Esophagus squamous epithelium (tissue), 5 donors: ENCODE measurements at regions not wholly inside any gene's neighbourhood (a gene's known extent, or its start where the extent isn't known, plus 50 kb on each side); places are given as distances from the start of the nearest gene placed in this dataset.

Source experiments
- DNase-seq: peaks from one replicate; lab custom pipeline; 2025; lab: John Stamatoyannopoulos, UW
- H3K27ac ChIP-seq, 4 donors: fragments of 200-600 bp; sonication (generic); one replicate each; pipeline ENCODE4 v1.5.1; 2016 to 2019; ENCODE audit warnings: mild to moderate bottlenecking in 1 of 4
- H3K27me3 ChIP-seq, 4 donors: fragments of 200-600 bp; sonication (generic); 1 replicate in 3 of 4; 2 replicates in 1 of 4; pipeline versions ENCODE4 v1.5.1 to v1.6.0; 2017 to 2021; ENCODE audit warnings: antibody characterized with exemption in 1 of 4
- H3K36me3 ChIP-seq, 3 donors: fragments of 200-600 bp; sonication (generic); one replicate each; pipeline ENCODE4 v1.5.1; 2016 to 2019
- H3K4me1 ChIP-seq, 3 donors: fragments of 200-600 bp; sonication (generic); one replicate each; pipeline ENCODE4 v1.5.1; 2017 to 2019
- H3K4me3 ChIP-seq, 4 donors: fragments of 200-600 bp; sonication (generic); 1 replicate in 3 of 4; 2 replicates in 1 of 4; pipeline ENCODE4 v1.5.1; 2016 to 2019; ENCODE audit warnings: mild to moderate bottlenecking in 2 of 4, moderate library complexity in 1 of 4
- H3K9me3 ChIP-seq, 3 donors: fragments of 200-600 bp; sonication (generic); one replicate each; pipeline ENCODE4 v1.5.1; 2016 to 2019
- POLR2A ChIP-seq, 4 donors: fragments of 450-650 bp; IDR thresholded peaks; one replicate each; pipeline ENCODE4 v1.6.1; 2017; ENCODE audit warnings: antibody characterized with exemption in 4 of 4, mild to moderate bottlenecking in 4 of 4, moderate library complexity in 3 of 4
- WGBS, 2 donors: methylation state at CpG; one replicate each; pipeline ENCODE4 v1.1.5; 2018; 5-methylcytosine and 5-hydroxymethylcytosine counted together
- intact Hi-C: fragments of 100-400 bp; cut with DNase I; formaldehyde crosslinking; loops from one replicate; pipeline ENCODE4 v1.15.0; 2022
- TF ChIP-seq, protein P1 (sequence below), 6 experiments: fragments of 450-650 bp in 4 of 6; fragments of 200-600 bp in 2 of 6; sonication (generic) in 2 of 6; IDR thresholded peaks; one replicate each; pipeline ENCODE4 v1.5.1; 2016 to 2019; ENCODE audit warnings: antibody characterized with exemption in 6 of 6, mild to moderate bottlenecking in 4 of 6, moderate library complexity in 4 of 6
- donor health status: DM: yes; HTN: yes; CAD: no.

DNA sequence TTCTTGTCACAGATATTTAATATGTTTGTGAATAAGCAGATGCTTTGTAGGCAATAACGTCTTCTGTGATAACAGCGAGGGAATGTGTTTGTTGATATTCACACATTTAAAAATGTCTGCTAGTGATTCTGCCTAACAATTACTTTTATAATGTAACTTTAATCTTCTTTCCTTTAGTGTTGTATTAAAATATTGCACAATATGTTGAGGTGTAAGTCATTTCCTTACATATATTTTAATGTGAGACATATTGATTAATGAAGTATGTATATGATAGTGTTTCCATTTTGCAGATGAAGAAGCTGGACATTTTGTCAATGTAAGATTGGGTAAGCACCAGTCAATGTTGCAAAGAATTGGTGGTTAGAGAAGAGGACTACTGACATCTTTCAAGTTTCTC lies 324.4 kb downstream of the SLITRK1 start:
- no peak for TF ChIP-seq POLR2A (IDR thresholded peaks at IDR 0.05)
- TF ChIP-seq, protein P1, sequence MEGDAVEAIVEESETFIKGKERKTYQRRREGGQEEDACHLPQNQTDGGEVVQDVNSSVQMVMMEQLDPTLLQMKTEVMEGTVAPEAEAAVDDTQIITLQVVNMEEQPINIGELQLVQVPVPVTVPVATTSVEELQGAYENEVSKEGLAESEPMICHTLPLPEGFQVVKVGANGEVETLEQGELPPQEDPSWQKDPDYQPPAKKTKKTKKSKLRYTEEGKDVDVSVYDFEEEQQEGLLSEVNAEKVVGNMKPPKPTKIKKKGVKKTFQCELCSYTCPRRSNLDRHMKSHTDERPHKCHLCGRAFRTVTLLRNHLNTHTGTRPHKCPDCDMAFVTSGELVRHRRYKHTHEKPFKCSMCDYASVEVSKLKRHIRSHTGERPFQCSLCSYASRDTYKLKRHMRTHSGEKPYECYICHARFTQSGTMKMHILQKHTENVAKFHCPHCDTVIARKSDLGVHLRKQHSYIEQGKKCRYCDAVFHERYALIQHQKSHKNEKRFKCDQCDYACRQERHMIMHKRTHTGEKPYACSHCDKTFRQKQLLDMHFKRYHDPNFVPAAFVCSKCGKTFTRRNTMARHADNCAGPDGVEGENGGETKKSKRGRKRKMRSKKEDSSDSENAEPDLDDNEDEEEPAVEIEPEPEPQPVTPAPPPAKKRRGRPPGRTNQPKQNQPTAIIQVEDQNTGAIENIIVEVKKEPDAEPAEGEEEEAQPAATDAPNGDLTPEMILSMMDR (IDR thresholded peaks at IDR 0.05) = no peak
- no peak overlapping the region for H3K4me3 ChIP-seq
- H3K9me3 ChIP-seq = no peaks in the 10 kb centered on the region
- WGBS, 2 donors = 81 to 84% methylated on average over 2 of the region's 2 CpGs
- no peaks in the 10 kb centered on the region for H3K36me3 ChIP-seq
- H3K27me3 ChIP-seq = no peaks in the 10 kb centered on the region
- no peak for DNase-seq
- intact Hi-C loops = no loop called here
- no peak overlapping the region for H3K27ac ChIP-seq
- no peaks in the 10 kb centered on the region for H3K4me1 ChIP-seq

DNA sequence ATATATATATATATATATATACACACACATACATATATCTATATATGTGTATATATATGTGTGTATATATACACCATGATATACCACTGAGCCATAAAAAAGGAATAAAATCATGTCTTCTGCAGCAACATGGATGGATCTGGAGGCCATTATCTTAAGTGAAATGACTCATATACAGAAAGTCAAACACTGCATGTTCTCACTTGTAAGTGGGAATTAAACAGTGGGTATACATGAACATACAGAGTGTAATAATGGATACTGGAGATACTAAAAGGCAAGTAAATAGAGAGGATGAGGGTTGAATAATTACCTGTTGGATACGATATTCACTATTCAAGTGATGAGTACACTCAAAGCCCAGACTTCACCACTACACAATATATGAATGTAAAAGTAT lies 332.6 kb downstream of the SLITRK1 start:
- Histone ChIP-seq H3K27ac (no peak overlapping the region), H3K36me3 (no peaks in the 10 kb centered on the region), H3K4me3 (no peak overlapping the region), H3K9me3 (no peaks in the 10 kb centered on the region), H3K27me3 (no peaks in the 10 kb centered on the region), H3K4me1 (no peaks in the 10 kb centered on the region)
- TF ChIP-seq POLR2A (IDR thresholded peaks at IDR 0.05) = no peak
- TF ChIP-seq, protein P1 (IDR thresholded peaks at IDR 0.05) = no peak
- intact Hi-C loops = no loop called here
- 38 to 88% methylated on average over 1 of the region's 1 CpG for WGBS, 2 donors
- no peak for DNase-seq

DNA sequence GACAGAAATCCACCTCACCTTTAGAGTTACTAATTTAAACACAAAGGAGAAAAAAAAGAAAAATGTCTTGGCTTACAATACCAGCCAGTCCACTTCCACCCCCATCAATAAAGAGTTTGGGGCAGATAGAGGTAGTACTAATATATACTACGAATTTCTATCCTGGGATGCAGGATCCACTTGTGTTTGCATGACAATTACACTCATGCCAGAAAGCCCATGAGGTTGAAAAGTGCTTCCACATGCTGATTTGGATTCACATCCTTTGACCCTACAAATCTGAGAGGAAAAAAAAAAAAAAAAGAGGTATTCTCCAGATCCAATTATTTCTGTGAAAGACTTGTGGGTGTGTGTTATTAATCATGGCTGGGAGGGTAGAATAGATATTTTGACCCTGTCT lies 335.2 kb downstream of the SLITRK1 start:
- no peaks in the 10 kb centered on the region for H3K4me1 ChIP-seq
- H3K27me3 ChIP-seq = no peaks in the 10 kb centered on the region
- DNase-seq = no peak
- H3K27ac ChIP-seq = no peak overlapping the region
- no peaks in the 10 kb centered on the region for H3K36me3 ChIP-seq
- H3K4me3 ChIP-seq = no peak overlapping the region
- intact Hi-C loops = no loop called here
- peaks cover 0 to 4% (median 0%) of the 10 kb centered on the region in 3 donors for H3K9me3 ChIP-seq
- TF ChIP-seq POLR2A (IDR thresholded peaks at IDR 0.05) = no peak
- TF ChIP-seq, protein P1 (IDR thresholded peaks at IDR 0.05) = no peak
- 11 to 71% methylated on average over 1 of the region's 1 CpG for WGBS, 2 donors

DNA sequence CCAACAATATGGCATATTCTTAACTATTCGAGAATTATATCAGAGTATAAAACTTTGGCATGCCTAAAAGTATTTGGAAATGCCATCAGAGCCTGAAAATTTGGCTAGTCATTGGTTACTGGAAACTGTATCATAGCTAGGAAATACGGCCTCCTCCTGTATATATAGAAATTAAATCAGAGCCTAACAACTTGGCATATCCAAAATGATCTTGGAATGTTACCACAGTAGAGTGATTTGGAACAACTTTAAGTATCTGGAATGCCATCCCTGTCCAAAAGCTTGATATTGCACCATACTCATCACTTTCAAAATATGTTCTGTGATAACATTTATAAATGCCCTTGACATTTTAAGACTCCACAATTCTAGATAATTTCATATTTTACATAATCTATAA lies 335.8 kb downstream of the SLITRK1 start:
- intact Hi-C loops = no loop called here
- no peak for TF ChIP-seq POLR2A (IDR thresholded peaks at IDR 0.05)
- TF ChIP-seq, protein P1 (IDR thresholded peaks at IDR 0.05) = no peak
- H3K4me1 ChIP-seq = no peaks in the 10 kb centered on the region
- H3K9me3 ChIP-seq = peaks cover 0 to 4% (median 0%) of the 10 kb centered on the region in 3 donors
- no peak overlapping the region for H3K27ac ChIP-seq
- H3K36me3 ChIP-seq = no peaks in the 10 kb centered on the region
- H3K4me3 ChIP-seq = no peak overlapping the region
- DNase-seq = no peak
- WGBS, 2 donors = 61 to 69% methylated on average over 2 of the region's 2 CpGs
- no peaks in the 10 kb centered on the region for H3K27me3 ChIP-seq

DNA sequence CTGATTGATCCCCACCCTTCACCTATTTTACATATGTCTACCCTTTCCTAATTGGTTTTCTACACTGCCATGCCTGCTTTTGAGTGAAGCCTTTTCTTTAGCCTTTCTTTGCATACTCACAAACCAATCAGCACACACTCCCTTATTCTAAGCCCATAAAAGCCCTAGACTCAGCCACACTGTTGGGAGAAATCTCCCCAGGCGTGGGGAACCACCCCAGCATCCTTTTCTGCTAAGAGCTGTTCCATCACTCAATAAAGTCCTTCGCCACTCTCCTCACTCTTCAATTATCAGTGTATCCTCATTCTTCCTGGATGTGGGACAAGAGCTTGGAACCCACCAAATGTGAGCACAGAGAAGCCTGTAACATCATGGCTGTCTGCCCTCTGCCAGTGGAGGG lies 343.6 kb downstream of the SLITRK1 start:
- Histone ChIP-seq H3K9me3 (peaks cover 0 to 9% (median 4%) of the 10 kb centered on the region in 3 donors), H3K36me3 (no peaks in the 10 kb centered on the region), H3K4me1 (peaks cover 0 to 28% (median 5%) of the 10 kb centered on the region in 3 donors), H3K27me3 (no peaks in the 10 kb centered on the region), H3K4me3 (no peak overlapping the region), H3K27ac (no peak overlapping the region)
- intact Hi-C loops = no loop called here
- DNase-seq = no peak
- WGBS, 2 donors = 75 to 85% methylated on average over 1 to 2 of the region's 2 CpGs
- TF ChIP-seq, protein P1 (IDR thresholded peaks at IDR 0.05) = no peak
- TF ChIP-seq POLR2A (IDR thresholded peaks at IDR 0.05) = no peak
